ENCODE measurements at regions not wholly inside any gene's neighbourhood (a gene's known extent, or its start where the extent isn't known, plus 50 kb on each side); places are given as distances from the start of the nearest gene placed in this dataset.

DNA sequence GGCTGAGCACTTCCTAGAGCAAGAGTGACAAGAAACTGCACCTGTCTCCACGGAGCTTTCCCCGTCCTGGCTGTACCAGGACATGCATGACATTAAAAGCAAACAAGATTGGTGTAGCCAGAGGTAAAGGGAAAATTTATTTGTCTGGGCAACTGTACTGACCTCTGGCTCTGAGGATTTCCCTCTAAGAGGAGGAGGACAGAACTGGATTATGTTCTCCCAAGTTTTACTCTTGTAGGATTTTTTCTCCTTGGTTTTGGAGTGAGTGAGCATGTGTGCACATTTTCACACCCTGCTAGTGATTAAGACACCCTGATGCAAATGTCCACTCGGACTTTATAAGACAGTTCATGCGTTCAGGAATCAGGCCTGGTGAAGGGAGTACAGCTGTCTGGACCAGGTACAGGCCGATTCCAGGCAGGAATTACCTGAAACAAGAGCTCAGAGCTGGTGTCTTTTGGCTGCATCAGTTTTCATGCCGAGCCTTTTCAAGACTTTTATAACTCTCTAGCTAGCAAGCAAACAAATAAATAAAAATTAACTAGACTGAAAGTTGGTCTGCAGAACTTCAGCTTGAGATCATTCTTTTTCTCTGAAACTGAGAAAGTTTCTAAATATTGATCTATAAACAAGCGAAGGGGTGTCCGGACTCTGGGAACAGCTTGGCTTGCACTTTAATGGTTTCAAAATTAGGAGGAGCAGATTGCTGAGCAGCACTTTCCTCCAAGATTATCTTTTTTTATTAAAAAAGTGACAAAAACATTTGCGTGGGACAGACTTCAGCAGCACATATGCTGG is 51.3 kb upstream of the SPRY1 start:
- TF ChIP-seq, protein P1, sequence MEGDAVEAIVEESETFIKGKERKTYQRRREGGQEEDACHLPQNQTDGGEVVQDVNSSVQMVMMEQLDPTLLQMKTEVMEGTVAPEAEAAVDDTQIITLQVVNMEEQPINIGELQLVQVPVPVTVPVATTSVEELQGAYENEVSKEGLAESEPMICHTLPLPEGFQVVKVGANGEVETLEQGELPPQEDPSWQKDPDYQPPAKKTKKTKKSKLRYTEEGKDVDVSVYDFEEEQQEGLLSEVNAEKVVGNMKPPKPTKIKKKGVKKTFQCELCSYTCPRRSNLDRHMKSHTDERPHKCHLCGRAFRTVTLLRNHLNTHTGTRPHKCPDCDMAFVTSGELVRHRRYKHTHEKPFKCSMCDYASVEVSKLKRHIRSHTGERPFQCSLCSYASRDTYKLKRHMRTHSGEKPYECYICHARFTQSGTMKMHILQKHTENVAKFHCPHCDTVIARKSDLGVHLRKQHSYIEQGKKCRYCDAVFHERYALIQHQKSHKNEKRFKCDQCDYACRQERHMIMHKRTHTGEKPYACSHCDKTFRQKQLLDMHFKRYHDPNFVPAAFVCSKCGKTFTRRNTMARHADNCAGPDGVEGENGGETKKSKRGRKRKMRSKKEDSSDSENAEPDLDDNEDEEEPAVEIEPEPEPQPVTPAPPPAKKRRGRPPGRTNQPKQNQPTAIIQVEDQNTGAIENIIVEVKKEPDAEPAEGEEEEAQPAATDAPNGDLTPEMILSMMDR (IDR thresholded peaks at IDR 0.05): no peak
- no peak for TF ChIP-seq YY1 (IDR thresholded peaks at IDR 0.05; ENCODE audit: low read depth)
- TF ChIP-seq, protein P2, sequence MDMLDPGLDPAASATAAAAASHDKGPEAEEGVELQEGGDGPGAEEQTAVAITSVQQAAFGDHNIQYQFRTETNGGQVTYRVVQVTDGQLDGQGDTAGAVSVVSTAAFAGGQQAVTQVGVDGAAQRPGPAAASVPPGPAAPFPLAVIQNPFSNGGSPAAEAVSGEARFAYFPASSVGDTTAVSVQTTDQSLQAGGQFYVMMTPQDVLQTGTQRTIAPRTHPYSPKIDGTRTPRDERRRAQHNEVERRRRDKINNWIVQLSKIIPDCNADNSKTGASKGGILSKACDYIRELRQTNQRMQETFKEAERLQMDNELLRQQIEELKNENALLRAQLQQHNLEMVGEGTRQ (IDR thresholded peaks at IDR 0.05; ENCODE audit: borderline replicate concordance, low read depth, low read length): no peak
- TF ChIP-seq EP300 (IDR thresholded peaks at IDR 0.05; ENCODE audit: borderline replicate concordance in 1 of 2, low read depth in 1 of 2, low read length in 1 of 2): no peak
- TF ChIP-seq, protein P3, sequence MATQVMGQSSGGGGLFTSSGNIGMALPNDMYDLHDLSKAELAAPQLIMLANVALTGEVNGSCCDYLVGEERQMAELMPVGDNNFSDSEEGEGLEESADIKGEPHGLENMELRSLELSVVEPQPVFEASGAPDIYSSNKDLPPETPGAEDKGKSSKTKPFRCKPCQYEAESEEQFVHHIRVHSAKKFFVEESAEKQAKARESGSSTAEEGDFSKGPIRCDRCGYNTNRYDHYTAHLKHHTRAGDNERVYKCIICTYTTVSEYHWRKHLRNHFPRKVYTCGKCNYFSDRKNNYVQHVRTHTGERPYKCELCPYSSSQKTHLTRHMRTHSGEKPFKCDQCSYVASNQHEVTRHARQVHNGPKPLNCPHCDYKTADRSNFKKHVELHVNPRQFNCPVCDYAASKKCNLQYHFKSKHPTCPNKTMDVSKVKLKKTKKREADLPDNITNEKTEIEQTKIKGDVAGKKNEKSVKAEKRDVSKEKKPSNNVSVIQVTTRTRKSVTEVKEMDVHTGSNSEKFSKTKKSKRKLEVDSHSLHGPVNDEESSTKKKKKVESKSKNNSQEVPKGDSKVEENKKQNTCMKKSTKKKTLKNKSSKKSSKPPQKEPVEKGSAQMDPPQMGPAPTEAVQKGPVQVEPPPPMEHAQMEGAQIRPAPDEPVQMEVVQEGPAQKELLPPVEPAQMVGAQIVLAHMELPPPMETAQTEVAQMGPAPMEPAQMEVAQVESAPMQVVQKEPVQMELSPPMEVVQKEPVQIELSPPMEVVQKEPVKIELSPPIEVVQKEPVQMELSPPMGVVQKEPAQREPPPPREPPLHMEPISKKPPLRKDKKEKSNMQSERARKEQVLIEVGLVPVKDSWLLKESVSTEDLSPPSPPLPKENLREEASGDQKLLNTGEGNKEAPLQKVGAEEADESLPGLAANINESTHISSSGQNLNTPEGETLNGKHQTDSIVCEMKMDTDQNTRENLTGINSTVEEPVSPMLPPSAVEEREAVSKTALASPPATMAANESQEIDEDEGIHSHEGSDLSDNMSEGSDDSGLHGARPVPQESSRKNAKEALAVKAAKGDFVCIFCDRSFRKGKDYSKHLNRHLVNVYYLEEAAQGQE (IDR thresholded peaks at IDR 0.05; ENCODE audit: low read depth, low read length): no peak
- no peak for TF ChIP-seq ELF1 (IDR thresholded peaks at IDR 0.05)
- no peak for TF ChIP-seq POLR2AphosphoS5 (IDR thresholded peaks at IDR 0.05; ENCODE audit: low read depth, low read length)
- TF ChIP-seq, protein P4, sequence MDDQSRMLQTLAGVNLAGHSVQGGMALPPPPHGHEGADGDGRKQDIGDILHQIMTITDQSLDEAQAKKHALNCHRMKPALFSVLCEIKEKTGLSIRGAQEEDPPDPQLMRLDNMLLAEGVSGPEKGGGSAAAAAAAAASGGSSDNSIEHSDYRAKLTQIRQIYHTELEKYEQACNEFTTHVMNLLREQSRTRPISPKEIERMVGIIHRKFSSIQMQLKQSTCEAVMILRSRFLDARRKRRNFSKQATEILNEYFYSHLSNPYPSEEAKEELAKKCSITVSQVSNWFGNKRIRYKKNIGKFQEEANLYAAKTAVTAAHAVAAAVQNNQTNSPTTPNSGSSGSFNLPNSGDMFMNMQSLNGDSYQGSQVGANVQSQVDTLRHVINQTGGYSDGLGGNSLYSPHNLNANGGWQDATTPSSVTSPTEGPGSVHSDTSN (IDR thresholded peaks at IDR 0.05): no peak
- TF ChIP-seq GABPA (IDR thresholded peaks at IDR 0.05; ENCODE audit: low read depth): no peak
- no peak for TF ChIP-seq JUND (IDR thresholded peaks at IDR 0.05)
- no peak for TF ChIP-seq MXI1 (IDR thresholded peaks at IDR 0.05; ENCODE audit: low read depth, low read length)
- TF ChIP-seq, protein P5, sequence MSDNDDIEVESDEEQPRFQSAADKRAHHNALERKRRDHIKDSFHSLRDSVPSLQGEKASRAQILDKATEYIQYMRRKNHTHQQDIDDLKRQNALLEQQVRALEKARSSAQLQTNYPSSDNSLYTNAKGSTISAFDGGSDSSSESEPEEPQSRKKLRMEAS (IDR thresholded peaks at IDR 0.05; ENCODE audit: low read depth): no peak
- TF ChIP-seq, protein P6, sequence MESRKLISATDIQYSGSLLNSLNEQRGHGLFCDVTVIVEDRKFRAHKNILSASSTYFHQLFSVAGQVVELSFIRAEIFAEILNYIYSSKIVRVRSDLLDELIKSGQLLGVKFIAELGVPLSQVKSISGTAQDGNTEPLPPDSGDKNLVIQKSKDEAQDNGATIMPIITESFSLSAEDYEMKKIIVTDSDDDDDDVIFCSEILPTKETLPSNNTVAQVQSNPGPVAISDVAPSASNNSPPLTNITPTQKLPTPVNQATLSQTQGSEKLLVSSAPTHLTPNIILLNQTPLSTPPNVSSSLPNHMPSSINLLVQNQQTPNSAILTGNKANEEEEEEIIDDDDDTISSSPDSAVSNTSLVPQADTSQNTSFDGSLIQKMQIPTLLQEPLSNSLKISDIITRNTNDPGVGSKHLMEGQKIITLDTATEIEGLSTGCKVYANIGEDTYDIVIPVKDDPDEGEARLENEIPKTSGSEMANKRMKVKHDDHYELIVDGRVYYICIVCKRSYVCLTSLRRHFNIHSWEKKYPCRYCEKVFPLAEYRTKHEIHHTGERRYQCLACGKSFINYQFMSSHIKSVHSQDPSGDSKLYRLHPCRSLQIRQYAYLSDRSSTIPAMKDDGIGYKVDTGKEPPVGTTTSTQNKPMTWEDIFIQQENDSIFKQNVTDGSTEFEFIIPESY (IDR thresholded peaks at IDR 0.05; ENCODE audit: borderline replicate concordance, low read depth): no peak
- no peak for TF ChIP-seq TAF1 (IDR thresholded peaks at IDR 0.05; ENCODE audit: borderline replicate concordance, low read depth, low read length)

All from SK-N-SH (cell line).